GM23248 (cell line): ENCODE measurements at regions not wholly inside any gene's neighbourhood (a gene's known extent, or its start where the extent isn't known, plus 50 kb on each side); places are given as distances from the start of the nearest gene placed in this dataset.

Source experiments
- DNase-seq: peaks from one replicate; pipeline ENCODE4 v3.0.0-alpha.2; 2015
- H2AFZ ChIP-seq: fragments of 200-600 bp; sonication (generic); 2 replicates; pipeline ENCODE4 v1.6.1; 2016; ENCODE audit warnings: antibody characterized with exemption
- H3F3A ChIP-seq: fragments of 200-600 bp; sonication (generic); 2 replicates; pipeline ENCODE4 v1.6.1; 2016; ENCODE audit warnings: mild to moderate bottlenecking, antibody characterized with exemption, mixed run types; ENCODE audit not compliant: insufficient read depth
- H3K27ac ChIP-seq: fragments of 200-600 bp; sonication (generic); 2 replicates; pipeline ENCODE4 v1.5.1; 2016; ENCODE audit warnings: mild to moderate bottlenecking
- H3K27me3 ChIP-seq: fragments of 200-600 bp; sonication (generic); replicated peaks from 2 replicates; pipeline ENCODE4 v1.6.1; 2016; ENCODE audit warnings: mild to moderate bottlenecking; ENCODE audit not compliant: insufficient read depth
- H3K36me3 ChIP-seq: fragments of 200-600 bp; sonication (generic); 2 replicates; pipeline ENCODE4 v1.6.1; 2016; ENCODE audit warnings: low read depth, mild to moderate bottlenecking
- H3K4me1 ChIP-seq: fragments of 200-600 bp; sonication (generic); 2 replicates; pipeline ENCODE4 v1.6.1; 2016; ENCODE audit warnings: mild to moderate bottlenecking; ENCODE audit not compliant: insufficient read depth
- H3K4me2 ChIP-seq: fragments of 200-600 bp; sonication (generic); one replicate; pipeline ENCODE4 v1.6.1; 2016; ENCODE audit warnings: mild to moderate bottlenecking; ENCODE audit not compliant: unreplicated experiment
- H3K4me3 ChIP-seq: fragments of 200-600 bp; sonication (generic); 2 replicates; pipeline ENCODE4 v1.5.1; 2016; ENCODE audit warnings: mild to moderate bottlenecking
- H3K79me2 ChIP-seq: fragments of 200-600 bp; sonication (generic); 2 replicates; pipeline ENCODE4 v1.6.1; 2016; ENCODE audit warnings: mild to moderate bottlenecking; ENCODE audit not compliant: insufficient read depth
- H3K9ac ChIP-seq: fragments of 200-600 bp; sonication (generic); 2 replicates; pipeline ENCODE4 v1.6.1; 2016; ENCODE audit warnings: mild to moderate bottlenecking
- H3K9me2 ChIP-seq: fragments of 200-600 bp; sonication (generic); 2 replicates; pipeline ENCODE4 v1.6.1; 2016; ENCODE audit warnings: mixed run types, mild to moderate bottlenecking, moderate library complexity; ENCODE audit not compliant: insufficient read depth
- H3K9me3 ChIP-seq: fragments of 200-600 bp; sonication (generic); one replicate; pipeline ENCODE4 v1.6.1; 2017; ENCODE audit warnings: low read depth
- H4K20me1 ChIP-seq: fragments of 200-600 bp; sonication (generic); 2 replicates; pipeline ENCODE4 v1.6.0; 2016; ENCODE audit not compliant: insufficient read depth
- EZH2 ChIP-seq: fragments of 200-600 bp; sonication (generic); IDR thresholded peaks from 2 replicates; pipeline ENCODE4 v1.6.1; 2018; ENCODE audit warnings: antibody characterized with exemption, mild to moderate bottlenecking; ENCODE audit not compliant: insufficient read depth, poor library complexity, severe bottlenecking
- EZH2phosphoT487 ChIP-seq: fragments of 200-600 bp; sonication (generic); IDR thresholded peaks from 2 replicates; pipeline ENCODE4 v1.6.1; 2018; ENCODE audit warnings: antibody characterized with exemption, moderate library complexity, mild to moderate bottlenecking, low read depth; ENCODE audit not compliant: insufficient read depth
- WGBS, 2 experiments: methylation state at CpG; one replicate each; pipeline ENCODE4 v1.1.6; 2015 to 2017; ENCODE audit warnings: low lambda C conversion rate in 2 of 2, low coverage in 1 of 2; ENCODE audit errors: missing lambda C conversion rate in 2 of 2; 5-methylcytosine and 5-hydroxymethylcytosine counted together
- in situ Hi-C: fragments of 300-500 bp; cut with MboI; formaldehyde crosslinking; loops from 2 replicates; pipeline ENCODE4 v1.15.0; 2020

DNA sequence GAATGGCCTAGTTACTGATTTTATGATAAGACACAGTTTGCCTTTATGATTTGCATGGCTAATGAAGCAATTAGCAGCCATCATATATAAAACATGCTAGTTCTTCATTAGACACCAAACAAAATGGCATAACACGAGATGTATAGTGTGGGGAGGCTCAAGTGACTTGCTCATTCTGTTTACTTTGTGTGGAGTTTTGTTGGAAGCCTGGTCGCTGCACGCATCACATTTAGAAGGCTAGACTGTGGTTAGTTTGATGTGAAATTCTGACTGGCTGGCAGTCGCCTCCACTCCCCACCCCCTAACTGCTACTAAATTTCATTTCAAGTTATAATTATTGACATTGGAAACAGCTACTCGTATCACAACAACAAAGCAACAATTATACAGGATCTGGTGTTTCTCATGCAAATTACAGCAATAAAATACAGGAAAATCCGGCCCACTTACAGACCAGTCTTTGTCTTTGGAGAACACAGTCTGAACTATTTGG lies 356.1 kb downstream of the LMO4 start:
- Histone ChIP-seq H3K9me2 (no peaks in the 10 kb centered on the region), H3K9ac (peak overlapping the region; percentile 75), H3K27me3 (no peaks in the 10 kb centered on the region), H3K4me3 (peak overlapping the region; percentile 74), H3F3A (no peaks in the 10 kb centered on the region), H3K27ac (no peak overlapping the region), H4K20me1 (no peaks in the 10 kb centered on the region), H2AFZ (peak overlapping the region; percentile 91), H3K36me3 (no peaks in the 10 kb centered on the region), H3K9me3 (no peaks in the 10 kb centered on the region), H3K4me1 (no peaks in the 10 kb centered on the region), H3K4me2 (peak overlapping the region; percentile 78), H3K79me2 (no peaks in the 10 kb centered on the region)
- DNase-seq = peak; percentile 58
- 36 to 44% methylated on average over 6 of the region's 6 CpGs for WGBS, 2 experiments
- no peak for TF ChIP-seq EZH2phosphoT487
- no peak for TF ChIP-seq EZH2
- in situ Hi-C loops = no loop called here

DNA sequence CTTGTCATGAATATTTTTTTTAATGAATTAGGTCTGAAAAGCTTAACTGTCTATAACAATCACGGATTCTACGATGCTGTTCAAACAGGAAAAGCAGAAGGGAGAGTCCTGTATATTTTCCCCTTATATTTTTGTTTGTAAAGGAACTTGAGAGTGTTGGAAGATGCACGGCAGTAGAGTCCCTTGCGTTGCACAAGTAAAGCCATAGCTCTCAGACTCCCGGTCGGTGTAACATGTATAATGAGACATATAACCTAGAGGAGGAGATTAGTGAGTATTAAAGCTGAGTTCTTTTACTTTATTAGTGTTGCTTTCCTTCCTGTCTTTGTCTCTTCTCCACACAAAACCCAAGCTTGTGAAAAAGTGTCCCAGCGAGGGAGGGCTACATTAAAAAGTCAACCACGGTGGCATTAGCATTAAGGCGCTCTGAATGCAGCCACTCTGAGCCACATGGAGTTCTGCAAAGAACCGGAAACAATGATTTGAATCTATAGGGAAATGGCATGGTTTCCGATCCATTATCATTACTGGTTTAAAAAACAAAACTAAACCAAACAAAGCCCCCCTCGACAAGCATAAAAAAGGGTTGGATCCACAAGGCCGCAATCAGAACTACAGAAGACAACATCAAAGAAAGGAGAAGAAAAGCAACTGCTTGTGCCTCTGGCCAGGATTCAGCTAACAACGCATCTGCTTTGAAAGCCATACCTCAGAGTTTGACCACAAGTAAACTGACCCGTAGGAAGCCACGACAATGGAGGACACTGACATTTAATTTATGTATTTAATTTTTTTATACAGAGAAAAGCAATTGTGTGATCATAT lies 356.8 kb downstream of the LMO4 start:
- Histone ChIP-seq H2AFZ (peak overlapping the region; percentile 91), H3K27me3 (no peaks in the 10 kb centered on the region), H3K9ac (no peak overlapping the region), H3K4me3 (0 out of 2 replicates have a peak overlapping the region, but pooled peaks have one; percentile 74), H3K9me2 (no peaks in the 10 kb centered on the region), H3K4me2 (peak overlapping the region; percentile 78), H4K20me1 (no peaks in the 10 kb centered on the region), H3K27ac (no peak overlapping the region), H3K79me2 (no peaks in the 10 kb centered on the region), H3F3A (no peaks in the 10 kb centered on the region), H3K36me3 (no peaks in the 10 kb centered on the region), H3K9me3 (no peaks in the 10 kb centered on the region), H3K4me1 (no peaks in the 10 kb centered on the region)
- TF ChIP-seq EZH2phosphoT487 (no peak), EZH2 (no peak)
- DNase-seq = no peak
- in situ Hi-C loops = no loop called here
- WGBS, 2 experiments = 76 to 77% methylated on average over 16 of the region's 16 CpGs

DNA sequence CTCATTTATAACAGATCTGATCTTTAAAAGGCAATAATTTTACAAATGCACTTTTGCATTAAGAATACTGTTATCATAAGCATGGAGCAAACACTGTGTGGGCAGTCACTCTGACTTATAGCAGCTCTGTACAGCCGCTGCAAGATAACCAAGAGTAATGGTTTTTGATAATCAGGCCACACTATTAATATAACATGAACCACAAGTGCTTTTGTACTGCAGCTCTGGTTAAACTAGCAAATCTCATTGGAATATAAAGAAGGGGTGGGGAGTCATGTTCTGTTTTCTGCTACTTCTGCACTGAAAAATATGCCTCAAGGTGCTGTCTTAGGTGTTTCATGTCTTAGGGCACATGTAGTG lies 357.4 kb downstream of the LMO4 start:
- no peaks in the 10 kb centered on the region for H3K27me3 ChIP-seq
- H3K4me1 ChIP-seq = no peaks in the 10 kb centered on the region
- no peak overlapping the region for H3K4me3 ChIP-seq
- H3K4me2 ChIP-seq = no peak overlapping the region
- WGBS, 2 experiments = 85 to 100% methylated on average over 1 of the region's 1 CpG
- no peaks in the 10 kb centered on the region for H4K20me1 ChIP-seq
- in situ Hi-C loops = no loop called here
- H2AFZ ChIP-seq = no peak overlapping the region
- DNase-seq = no peak
- TF ChIP-seq EZH2phosphoT487 = no peak
- no peak for TF ChIP-seq EZH2
- H3K9me2 ChIP-seq = no peaks in the 10 kb centered on the region
- H3K36me3 ChIP-seq = no peaks in the 10 kb centered on the region
- no peaks in the 10 kb centered on the region for H3K9me3 ChIP-seq
- no peaks in the 10 kb centered on the region for H3F3A ChIP-seq
- H3K9ac ChIP-seq = no peak overlapping the region
- H3K27ac ChIP-seq = no peak overlapping the region
- H3K79me2 ChIP-seq = no peaks in the 10 kb centered on the region

DNA sequence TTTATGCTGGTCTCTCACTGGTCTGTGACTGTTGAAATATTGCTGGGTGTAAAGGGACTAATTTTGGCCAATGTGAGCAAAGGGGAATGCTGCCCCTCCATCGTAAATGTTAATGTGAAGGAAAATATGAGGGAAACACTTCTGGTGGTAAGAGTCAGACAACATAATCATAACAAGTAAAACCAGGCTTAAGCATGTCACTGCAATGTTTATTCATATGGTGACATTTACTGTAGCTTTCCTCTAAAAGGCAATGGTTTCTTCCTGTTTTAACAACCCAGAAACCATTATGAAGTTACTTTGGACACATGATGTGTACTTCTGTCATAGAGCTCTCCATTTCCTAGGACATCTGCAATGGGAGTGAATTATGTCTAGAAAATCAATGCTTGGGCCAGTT lies 358.0 kb downstream of the LMO4 start:
- WGBS, 2 experiments = 80 to 100% methylated on average over 1 of the region's 1 CpG
- H4K20me1 ChIP-seq = no peaks in the 10 kb centered on the region
- H3F3A ChIP-seq = no peaks in the 10 kb centered on the region
- H3K9ac ChIP-seq = no peak overlapping the region
- no peaks in the 10 kb centered on the region for H3K79me2 ChIP-seq
- no peak for TF ChIP-seq EZH2
- TF ChIP-seq EZH2phosphoT487 = no peak
- in situ Hi-C loops = no loop called here
- no peak overlapping the region for H3K4me2 ChIP-seq
- no peaks in the 10 kb centered on the region for H3K27me3 ChIP-seq
- no peak overlapping the region for H2AFZ ChIP-seq
- no peak for DNase-seq
- H3K9me2 ChIP-seq = no peaks in the 10 kb centered on the region
- H3K27ac ChIP-seq = no peak overlapping the region
- H3K9me3 ChIP-seq = no peaks in the 10 kb centered on the region
- no peak overlapping the region for H3K4me3 ChIP-seq
- H3K4me1 ChIP-seq = no peaks in the 10 kb centered on the region
- no peaks in the 10 kb centered on the region for H3K36me3 ChIP-seq
